ENCODE measurements at regions not wholly inside any gene's neighbourhood (a gene's known extent, or its start where the extent isn't known, plus 50 kb on each side); places are given as distances from the start of the nearest gene placed in this dataset.

- TF ChIP-seq CTCF (IDR thresholded peaks at IDR 0.05; ENCODE audit: insufficient read depth, low read length), result no peak
- TF ChIP-seq GABPA (IDR thresholded peaks at IDR 0.05; ENCODE audit: low read depth), result no peak
These were observed 242.5 kb upstream of the HABP2 start for GRCh38 chr10:113310347-113310746.

All from HL-60 (cell line).